ENCODE measurements at regions not wholly inside any gene's neighbourhood (a gene's known extent, or its start where the extent isn't known, plus 50 kb on each side); places are given as distances from the start of the nearest gene placed in this dataset.

DNA sequence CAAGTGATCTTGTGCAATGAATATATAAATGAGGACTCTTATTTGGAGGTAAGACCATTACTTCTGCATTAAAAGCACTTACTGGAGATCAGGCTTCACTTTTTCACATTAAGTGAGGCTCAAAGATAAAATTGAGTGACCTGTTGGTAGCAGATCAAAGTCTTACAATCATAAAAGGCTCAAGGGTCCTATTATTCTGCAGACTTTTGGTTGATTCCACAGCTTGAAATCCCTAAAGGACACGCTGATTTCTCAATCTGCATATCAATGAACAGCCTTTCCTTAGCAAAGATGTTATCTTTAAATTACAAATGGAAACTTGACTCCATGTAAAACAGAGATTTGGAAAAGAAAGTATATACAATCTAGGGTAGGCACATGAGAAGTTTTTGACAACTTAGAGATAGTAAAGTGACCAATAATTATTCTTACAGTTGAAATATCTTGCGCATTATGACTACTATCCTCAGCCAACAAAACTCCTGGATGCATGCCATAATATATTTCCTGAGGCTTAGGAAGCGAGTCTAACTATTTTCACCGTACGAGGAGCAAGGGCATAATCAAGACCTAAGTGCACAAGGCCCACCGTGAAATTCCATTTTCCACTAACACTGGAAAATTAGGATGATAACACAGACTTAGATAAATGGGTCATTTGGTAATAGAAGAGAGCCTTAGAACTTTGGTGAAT lies 640.7 kb downstream of the LIG4 start:
- TF ChIP-seq CTCF (IDR thresholded peaks at IDR 0.05) (no peak), POLR2A (IDR thresholded peaks at IDR 0.05) (no peak), POLR2AphosphoS5 (IDR thresholded peaks at IDR 0.05) (no peak)

All from breast epithelium (tissue), 3 donors.